Neural cell (in vitro differentiated cells): ENCODE measurements at regions not wholly inside any gene's neighbourhood (a gene's known extent, or its start where the extent isn't known, plus 50 kb on each side); places are given as distances from the start of the nearest gene placed in this dataset.
"Not testable (repeated sequence)": the region's sequence is repeated elsewhere in the genome, so short reads cannot be mapped to it uniquely, and the experiment has no call there.

ENCODE experiments used
- H2AFZ ChIP-seq: fragments of 200-600, 300-800 bp; sonication (generic), shearing (Covaris generic); 2 replicates; pipeline ENCODE4 v1.6.0; 2014; ENCODE audit warnings: low read depth, mild to moderate bottlenecking, antibody characterized with exemption, low read length, moderate library complexity
- H3F3A ChIP-seq: fragments of 200-600 bp; shearing (Covaris generic); 2 replicates; pipeline ENCODE4 v1.6.1; 2016; ENCODE audit warnings: mild to moderate bottlenecking, moderate library complexity, mixed read lengths, antibody characterized with exemption, low read length; ENCODE audit not compliant: insufficient read depth, poor library complexity, severe bottlenecking
- H3K27ac ChIP-seq: fragments of 200-600, 300-800 bp; sonication (generic), shearing (Covaris generic); 2 replicates; pipeline ENCODE4 v1.5.1; 2014; ENCODE audit warnings: mild to moderate bottlenecking, low read length, moderate library complexity
- H3K27me3 ChIP-seq: fragments of 300-800, 200-600 bp; sonication (generic), shearing (Covaris generic); 2 replicates; pipeline ENCODE4 v1.6.0; 2014; ENCODE audit warnings: mild to moderate bottlenecking, low read depth, low read length, moderate library complexity; ENCODE audit not compliant: insufficient read depth
- H3K36me3 ChIP-seq: fragments of 300-800, 200-600 bp; sonication (generic), shearing (Covaris generic); 2 replicates; pipeline ENCODE4 v1.5.1; 2014; ENCODE audit warnings: mild to moderate bottlenecking, antibody characterized with exemption, low read length, moderate library complexity; ENCODE audit not compliant: insufficient read depth
- H3K4me2 ChIP-seq: fragments of 300-800, 200-600 bp; sonication (generic), shearing (Covaris generic); 2 replicates; pipeline ENCODE4 v1.6.0; 2014; ENCODE audit warnings: mild to moderate bottlenecking, low read length
- H3K4me3 ChIP-seq: fragments of 300-800, 200-600 bp; sonication (generic), shearing (Covaris generic); 2 replicates; pipeline ENCODE4 v1.5.1; 2014; ENCODE audit warnings: mild to moderate bottlenecking, low read length, moderate library complexity
- H3K79me2 ChIP-seq: fragments of 200-600 bp; shearing (Covaris generic); replicated peaks from 2 replicates; pipeline ENCODE4 v1.6.0; 2014; ENCODE audit warnings: mild to moderate bottlenecking, low read length, moderate library complexity; ENCODE audit not compliant: insufficient read depth
- H3K9ac ChIP-seq: fragments of 300-800, 200-600 bp; sonication (generic), shearing (Covaris generic); 2 replicates; pipeline ENCODE4 v1.6.1; 2016; ENCODE audit warnings: mild to moderate bottlenecking, low read length, mixed read lengths
- H3K9me2 ChIP-seq: fragments of 200-600 bp; shearing (Covaris generic); 2 replicates; pipeline ENCODE4 v1.6.1; 2016; ENCODE audit warnings: mild to moderate bottlenecking, low read length, mixed read lengths; ENCODE audit not compliant: insufficient read depth
- H3K9me3 ChIP-seq: fragments of 200-600, 300-800 bp; sonication (generic), shearing (Covaris generic); 2 replicates; pipeline ENCODE4 v1.6.1; 2016; ENCODE audit warnings: mild to moderate bottlenecking, mixed run types, low read length, moderate library complexity, mixed read lengths
- H4K20me1 ChIP-seq: fragments of 200-600 bp; shearing (Covaris generic); 2 replicates; pipeline ENCODE4 v1.6.1; 2016; ENCODE audit warnings: mild to moderate bottlenecking, mixed run types; ENCODE audit not compliant: insufficient read depth

GRCh38 chr9:65384759-65385654 lies 100.0 kb upstream of the FOXD4L5 start:
- not testable (repeated sequence) for H3K9me2 ChIP-seq, H3K9ac ChIP-seq, H4K20me1 ChIP-seq, H3K27me3 ChIP-seq, H3F3A ChIP-seq, H3K79me2 ChIP-seq, H3K4me2 ChIP-seq, H3K4me3 ChIP-seq, H3K9me3 ChIP-seq, H2AFZ ChIP-seq, H3K27ac ChIP-seq, H3K36me3 ChIP-seq

GRCh38 chr9:65384066-65384465 lies 99.1 kb upstream of the FOXD4L5 start:
- not testable (repeated sequence) for H3K79me2 ChIP-seq, H3K9me2 ChIP-seq, H4K20me1 ChIP-seq, H3K27me3 ChIP-seq, H2AFZ ChIP-seq, H3K4me2 ChIP-seq, H3K27ac ChIP-seq, H3K9ac ChIP-seq, H3K36me3 ChIP-seq, H3K9me3 ChIP-seq, H3K4me3 ChIP-seq, H3F3A ChIP-seq

- H3K27me3 ChIP-seq, H3K79me2 ChIP-seq, H3K36me3 ChIP-seq, H3K9ac ChIP-seq, H3K9me2 ChIP-seq, H3K4me3 ChIP-seq, H3K9me3 ChIP-seq, H3K27ac ChIP-seq, H4K20me1 ChIP-seq, H2AFZ ChIP-seq, H3F3A ChIP-seq, H3K4me2 ChIP-seq: not testable (repeated sequence)
Observed at GRCh38 chr9:65383646-65384045, 98.6 kb upstream of the FOXD4L5 start.

- not testable (repeated sequence) for H3K27me3 ChIP-seq, H3K79me2 ChIP-seq, H3K4me3 ChIP-seq, H3K4me2 ChIP-seq, H3K9me2 ChIP-seq, H3K36me3 ChIP-seq, H2AFZ ChIP-seq, H3K9me3 ChIP-seq, H3F3A ChIP-seq, H3K27ac ChIP-seq, H4K20me1 ChIP-seq, H3K9ac ChIP-seq
Observed at GRCh38 chr9:65382701-65383318, 97.8 kb upstream of the FOXD4L5 start.
